ENCODE measurements at regions not wholly inside any gene's neighbourhood (a gene's known extent, or its start where the extent isn't known, plus 50 kb on each side); places are given as distances from the start of the nearest gene placed in this dataset.
A peak's percentile ranks its signal among the peaks of the same experiment; 100 is the strongest.

- H3K4me1 Mint-ChIP-seq: no peaks in the 10 kb centered on the region
- no peak overlapping the region for H3K4me3 Mint-ChIP-seq
- H3K9me3 Mint-ChIP-seq: peaks cover 6% of the 10 kb centered on the region
- Histone ChIP-seq H3K36me3 (ENCODE audit: control insufficient read depth, insufficient read depth, low read length) (no peaks in the 10 kb centered on the region), H3K27me3 (ENCODE audit: control insufficient read depth, insufficient read depth, low read length, poor library complexity, severe bottlenecking) (no peaks in the 10 kb centered on the region), H3K4me3 (ENCODE audit: low read length) (no peak overlapping the region), H3K9me3 (ENCODE audit: control insufficient read depth, low read length) (no peaks in the 10 kb centered on the region), H3K9ac (ENCODE audit: extremely low read depth, low read length, poor library complexity, severe bottlenecking) (no peak overlapping the region), H3K4me1 (ENCODE audit: control insufficient read depth, insufficient read depth, low read length) (no peaks in the 10 kb centered on the region), H3K27ac (ENCODE audit: low read depth, low read length) (no peak overlapping the region)
- TF ChIP-seq, protein P1, sequence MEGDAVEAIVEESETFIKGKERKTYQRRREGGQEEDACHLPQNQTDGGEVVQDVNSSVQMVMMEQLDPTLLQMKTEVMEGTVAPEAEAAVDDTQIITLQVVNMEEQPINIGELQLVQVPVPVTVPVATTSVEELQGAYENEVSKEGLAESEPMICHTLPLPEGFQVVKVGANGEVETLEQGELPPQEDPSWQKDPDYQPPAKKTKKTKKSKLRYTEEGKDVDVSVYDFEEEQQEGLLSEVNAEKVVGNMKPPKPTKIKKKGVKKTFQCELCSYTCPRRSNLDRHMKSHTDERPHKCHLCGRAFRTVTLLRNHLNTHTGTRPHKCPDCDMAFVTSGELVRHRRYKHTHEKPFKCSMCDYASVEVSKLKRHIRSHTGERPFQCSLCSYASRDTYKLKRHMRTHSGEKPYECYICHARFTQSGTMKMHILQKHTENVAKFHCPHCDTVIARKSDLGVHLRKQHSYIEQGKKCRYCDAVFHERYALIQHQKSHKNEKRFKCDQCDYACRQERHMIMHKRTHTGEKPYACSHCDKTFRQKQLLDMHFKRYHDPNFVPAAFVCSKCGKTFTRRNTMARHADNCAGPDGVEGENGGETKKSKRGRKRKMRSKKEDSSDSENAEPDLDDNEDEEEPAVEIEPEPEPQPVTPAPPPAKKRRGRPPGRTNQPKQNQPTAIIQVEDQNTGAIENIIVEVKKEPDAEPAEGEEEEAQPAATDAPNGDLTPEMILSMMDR (conservative IDR thresholded peaks at IDR 0.05): no peak
- WGBS, 2 experiments (ENCODE audit: insufficient coverage in 1 of 2, insufficient read length in 1 of 2): 90 to 93% methylated on average over 1 of the region's 1 CpG
- no peaks in the 10 kb centered on the region for H3K36me3 Mint-ChIP-seq (ENCODE audit: low read depth)
- DNase-seq: no peak
- no peak overlapping the region for H3K27ac Mint-ChIP-seq
- H3K27me3 Mint-ChIP-seq (ENCODE audit: insufficient read depth): no peaks in the 10 kb centered on the region
These were observed 226.2 kb upstream of the ZFHX3 start for GRCh38 chr16:73274140-73274539.

GRCh38 chr16:73268366-73268993, 220.6 kb upstream of the ZFHX3 start:
- Histone ChIP-seq H3K9ac (ENCODE audit: extremely low read depth, low read length, poor library complexity, severe bottlenecking) (no peak overlapping the region), H3K9me3 (ENCODE audit: control insufficient read depth, low read length) (no peaks in the 10 kb centered on the region), H3K4me3 (ENCODE audit: low read length) (no peak overlapping the region), H3K27me3 (ENCODE audit: control insufficient read depth, insufficient read depth, low read length, poor library complexity, severe bottlenecking) (no peaks in the 10 kb centered on the region), H3K4me1 (ENCODE audit: control insufficient read depth, insufficient read depth, low read length) (no peaks in the 10 kb centered on the region), H3K27ac (ENCODE audit: low read depth, low read length) (no peak overlapping the region), H3K36me3 (ENCODE audit: control insufficient read depth, insufficient read depth, low read length) (no peaks in the 10 kb centered on the region)
- H3K36me3 Mint-ChIP-seq (ENCODE audit: low read depth): no peaks in the 10 kb centered on the region
- no peak overlapping the region for H3K4me3 Mint-ChIP-seq
- H3K9me3 Mint-ChIP-seq: peaks cover 2% of the 10 kb centered on the region
- 71 to 82% methylated on average over 10 to 14 of the region's 14 CpGs for WGBS, 2 experiments (ENCODE audit: insufficient coverage in 1 of 2, insufficient read length in 1 of 2)
- H3K27me3 Mint-ChIP-seq (ENCODE audit: insufficient read depth): no peaks in the 10 kb centered on the region
- peak; percentile 70 for DNase-seq
- no peak overlapping the region for H3K27ac Mint-ChIP-seq
- TF ChIP-seq, protein P1 (conservative IDR thresholded peaks at IDR 0.05): peak; percentile 66
- no peaks in the 10 kb centered on the region for H3K4me1 Mint-ChIP-seq

- H3K9me3 ChIP-seq (ENCODE audit: control insufficient read depth, low read length): no peaks in the 10 kb centered on the region
- no peaks in the 10 kb centered on the region for H3K36me3 ChIP-seq (ENCODE audit: control insufficient read depth, insufficient read depth, low read length)
- Mint-ChIP-seq H3K4me3 (no peak overlapping the region), H3K4me1 (no peaks in the 10 kb centered on the region), H3K36me3 (ENCODE audit: low read depth) (no peaks in the 10 kb centered on the region), H3K9me3 (peaks cover 11% of the 10 kb centered on the region), H3K27me3 (ENCODE audit: insufficient read depth) (no peaks in the 10 kb centered on the region), H3K27ac (no peak overlapping the region)
- no peaks in the 10 kb centered on the region for H3K27me3 ChIP-seq (ENCODE audit: control insufficient read depth, insufficient read depth, low read length, poor library complexity, severe bottlenecking)
- no peak overlapping the region for H3K9ac ChIP-seq (ENCODE audit: extremely low read depth, low read length, poor library complexity, severe bottlenecking)
- no peak overlapping the region for H3K27ac ChIP-seq (ENCODE audit: low read depth, low read length)
- no peak for DNase-seq
- TF ChIP-seq, protein P1 (conservative IDR thresholded peaks at IDR 0.05): no peak
- H3K4me3 ChIP-seq (ENCODE audit: low read length): no peak overlapping the region
- H3K4me1 ChIP-seq (ENCODE audit: control insufficient read depth, insufficient read depth, low read length): no peaks in the 10 kb centered on the region
- 83 to 100% methylated on average over 1 to 4 of the region's 5 CpGs for WGBS, 2 experiments (ENCODE audit: insufficient coverage in 1 of 2, insufficient read length in 1 of 2)
These were observed 218.0 kb upstream of the ZFHX3 start for GRCh38 chr16:73265935-73266334.

All from endodermal cell (in vitro differentiated cells).